NCI-H524 (cell line): ENCODE measurements at regions not wholly inside any gene's neighbourhood (a gene's known extent, or its start where the extent isn't known, plus 50 kb on each side); places are given as distances from the start of the nearest gene placed in this dataset.
"Not testable (repeated sequence)": the region's sequence is repeated elsewhere in the genome, so short reads cannot be mapped to it uniquely, and the experiment has no call there.

ENCODE experiments used
- DNase-seq, 2 experiments: peaks; one replicate each; lab custom pipeline; 2025; lab: John Stamatoyannopoulos, UW

DNA sequence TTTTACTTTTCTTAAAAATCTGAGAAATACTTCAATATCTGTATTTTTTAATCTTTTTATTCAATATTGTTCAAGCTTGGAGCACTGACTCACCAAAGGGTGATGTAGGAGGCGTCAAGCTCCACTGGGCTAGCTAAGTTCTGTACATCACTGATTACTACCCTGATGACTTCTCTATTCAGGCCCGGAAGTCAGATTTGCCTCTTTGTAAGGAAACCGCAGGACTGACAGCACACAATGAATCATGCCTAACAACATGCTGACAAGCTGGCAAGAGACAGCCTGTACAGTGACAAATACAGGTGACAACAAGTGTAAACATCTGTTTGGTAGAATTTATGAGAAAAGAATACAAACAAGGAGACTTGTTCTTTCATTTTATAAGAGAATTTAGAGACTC lies 627.9 kb upstream of the RORB start:
- DNase-seq: no peak

- DNase-seq: no peak
Observed at GRCh38 chr9:73871636-73872035, 625.5 kb upstream of the RORB start.

DNA sequence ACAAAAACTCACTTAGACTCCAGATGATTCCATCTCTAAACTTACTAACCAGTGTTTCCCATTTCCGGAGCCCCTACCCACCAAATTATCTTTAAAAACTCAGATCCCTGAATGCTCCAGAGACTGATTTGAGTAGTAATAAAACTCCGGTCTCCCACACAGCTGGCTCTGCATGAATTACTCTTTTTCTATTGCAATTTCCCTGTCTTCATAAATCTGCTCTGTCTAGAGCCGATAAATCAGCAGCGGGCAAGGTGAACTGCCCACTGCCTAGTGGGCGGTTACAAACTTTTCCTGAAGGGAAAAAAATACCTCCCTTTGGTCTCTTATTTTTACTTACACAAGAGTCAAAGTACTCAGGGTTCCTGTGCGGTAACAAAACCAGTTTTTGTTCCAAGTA lies 624.4 kb upstream of the RORB start:
- DNase-seq: no peak

DNA sequence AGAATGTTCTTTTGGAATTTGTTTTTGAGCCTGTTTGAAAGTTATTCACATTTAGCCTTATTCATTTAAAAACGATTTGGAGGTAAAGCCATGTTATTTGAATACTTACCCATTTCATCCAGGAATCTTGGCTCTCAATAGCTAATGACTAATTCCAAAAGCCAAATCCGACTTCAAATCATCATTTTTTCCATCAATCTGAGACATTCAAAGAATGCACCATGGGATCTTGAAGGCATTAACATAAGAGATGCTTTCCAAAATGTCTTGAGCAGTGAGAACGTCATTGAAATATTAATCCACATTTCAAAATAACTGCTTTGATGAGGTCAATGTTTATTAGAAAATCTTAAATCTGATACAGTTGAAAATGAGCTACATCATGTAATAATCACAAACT lies 617.0 kb upstream of the RORB start:
- DNase-seq: no peak

- no peak for DNase-seq
Observed at GRCh38 chr9:73889023-73889422, 608.1 kb upstream of the RORB start.

GRCh38 chr9:73890685-73891277 lies 606.4 kb upstream of the RORB start:
- no peak for DNase-seq

DNA sequence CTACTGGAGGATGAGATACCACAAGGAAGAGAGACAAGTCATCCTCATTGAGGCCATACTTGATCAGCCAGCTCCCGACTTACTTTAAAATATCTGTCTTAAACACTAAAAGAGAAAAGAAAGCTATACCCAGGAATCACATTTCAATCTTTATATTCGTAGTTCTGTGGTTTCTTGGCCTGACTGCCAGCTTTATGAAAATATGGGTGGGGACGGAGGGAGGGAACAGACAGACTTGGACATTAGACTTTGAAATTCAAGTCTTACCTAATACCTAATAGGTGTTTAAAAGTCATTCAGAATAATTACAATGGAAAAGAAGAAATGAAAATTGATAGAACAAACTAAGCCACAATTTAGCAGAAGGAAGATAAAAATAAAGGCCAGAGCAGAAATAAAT lies 604.8 kb upstream of the RORB start:
- DNase-seq: no peak

- no peak for DNase-seq
Observed at GRCh38 chr9:73893230-73893629, 603.9 kb upstream of the RORB start.

DNA sequence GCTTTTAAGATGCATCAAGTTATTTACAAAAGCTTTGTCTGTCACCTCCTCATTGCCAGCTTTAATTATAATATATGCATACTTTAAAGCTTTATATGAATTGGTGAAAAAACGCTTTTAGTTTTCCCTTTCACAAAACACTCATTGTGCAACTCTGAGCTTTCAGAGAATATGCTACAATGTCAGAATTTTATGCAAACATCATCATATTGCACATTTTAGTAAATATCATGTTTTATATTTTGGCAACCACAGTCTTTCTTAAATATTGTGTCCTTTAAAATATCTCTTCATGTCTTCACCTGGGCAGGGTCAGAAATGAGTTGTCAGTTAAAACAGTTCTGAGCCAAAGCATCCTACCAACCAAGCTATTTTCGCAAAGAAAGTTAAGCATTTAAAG lies 601.1 kb upstream of the RORB start:
- DNase-seq: no peak

GRCh38 chr9:73906671-73907070 lies 590.5 kb upstream of the RORB start:
- no peak for DNase-seq

- no peak for DNase-seq
Observed at GRCh38 chr9:73911804-73912203, 585.3 kb upstream of the RORB start.

- DNase-seq: peak in 1 of 2 experiments; percentile 9
Observed at GRCh38 chr9:73916016-73916673, 581.0 kb upstream of the RORB start.

GRCh38 chr9:73919712-73920111 lies 577.4 kb upstream of the RORB start:
- DNase-seq: no peak

DNA sequence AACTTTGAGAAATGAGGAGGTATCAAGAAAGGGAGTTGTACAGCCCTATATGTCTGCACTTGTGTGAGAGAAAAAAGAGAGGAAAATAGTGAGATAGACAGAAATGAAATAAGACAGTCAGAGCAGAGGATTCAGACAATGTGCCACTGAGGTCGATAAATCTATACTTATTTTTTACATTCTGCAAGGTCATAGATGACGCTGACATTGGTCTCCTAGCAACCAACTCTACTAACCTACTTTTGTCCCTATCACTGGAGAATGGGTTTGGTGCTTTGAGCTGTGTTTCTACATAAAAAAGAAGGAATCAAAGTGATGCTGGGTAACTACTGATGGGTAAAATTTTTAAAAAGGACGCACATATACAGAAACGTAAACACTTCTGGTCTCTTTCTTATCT lies 573.3 kb upstream of the RORB start:
- no peak for DNase-seq

- no peak for DNase-seq
Observed at GRCh38 chr9:73951147-73951546, 546.0 kb upstream of the RORB start.

GRCh38 chr9:73962792-73963191 lies 534.3 kb upstream of the RORB start:
- DNase-seq: no peak

DNA sequence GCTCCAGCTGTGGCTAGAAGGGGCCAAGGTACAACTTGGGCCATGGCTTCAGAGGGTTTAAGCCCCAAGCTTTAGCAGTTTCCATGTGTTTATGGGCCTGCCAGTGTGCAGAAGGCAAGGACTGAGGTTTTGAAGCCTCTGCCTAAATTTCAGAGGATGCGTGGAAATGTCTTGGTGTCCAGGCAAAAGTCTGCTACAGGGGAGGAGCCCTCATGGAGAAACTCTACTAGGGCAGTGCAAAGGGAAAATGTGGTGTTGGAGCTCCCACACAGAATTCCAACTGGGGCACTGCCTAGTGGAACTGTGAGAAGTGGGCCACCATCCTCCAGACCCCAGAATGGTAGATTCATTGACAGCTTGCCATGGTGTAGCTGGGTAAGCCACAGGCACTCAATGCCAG lies 527.2 kb upstream of the RORB start:
- no peak for DNase-seq

DNA sequence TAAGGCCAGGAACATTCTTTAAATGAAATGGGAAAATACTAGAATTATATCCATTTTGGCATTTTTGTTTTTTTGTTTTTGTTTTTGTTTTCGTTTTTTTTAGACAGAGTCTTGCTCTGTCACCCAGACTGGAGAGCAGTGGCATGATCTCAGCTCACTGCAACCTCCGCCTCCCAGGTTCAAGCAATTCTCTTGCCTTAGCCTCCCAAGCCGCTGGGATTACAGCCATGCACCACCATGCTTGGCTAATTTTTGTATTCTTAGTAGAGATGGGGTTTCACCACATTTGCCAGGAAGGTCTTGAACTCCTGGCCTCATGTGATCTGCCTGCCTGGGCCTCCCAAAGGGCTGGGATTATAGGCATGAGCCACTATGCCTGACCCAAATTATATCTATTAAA lies 520.7 kb upstream of the RORB start:
- not testable (repeated sequence) for DNase-seq

DNA sequence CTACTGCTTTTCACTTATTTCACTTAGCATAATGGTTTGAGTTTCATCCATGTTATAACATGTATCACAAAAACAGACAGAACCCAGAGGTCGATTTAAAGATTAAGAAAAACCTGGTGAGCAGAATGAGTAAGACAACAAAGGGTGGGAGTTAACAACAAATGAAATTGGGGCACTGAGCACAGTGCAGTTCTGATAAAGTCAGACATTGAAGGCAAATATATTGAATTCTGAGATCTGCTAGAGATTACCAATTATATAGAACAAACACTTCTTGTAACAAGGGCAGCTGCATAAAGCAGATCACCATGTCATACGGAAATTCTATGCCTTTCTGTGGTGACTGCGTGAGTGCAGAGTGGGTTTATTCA lies 517.3 kb upstream of the RORB start:
- no peak for DNase-seq

GRCh38 chr9:73980754-73981153 lies 516.4 kb upstream of the RORB start:
- no peak for DNase-seq

GRCh38 chr9:73981405-73981804 lies 515.7 kb upstream of the RORB start:
- no peak for DNase-seq

- DNase-seq: no peak
Observed at GRCh38 chr9:73995836-73996235, 501.3 kb upstream of the RORB start.

DNA sequence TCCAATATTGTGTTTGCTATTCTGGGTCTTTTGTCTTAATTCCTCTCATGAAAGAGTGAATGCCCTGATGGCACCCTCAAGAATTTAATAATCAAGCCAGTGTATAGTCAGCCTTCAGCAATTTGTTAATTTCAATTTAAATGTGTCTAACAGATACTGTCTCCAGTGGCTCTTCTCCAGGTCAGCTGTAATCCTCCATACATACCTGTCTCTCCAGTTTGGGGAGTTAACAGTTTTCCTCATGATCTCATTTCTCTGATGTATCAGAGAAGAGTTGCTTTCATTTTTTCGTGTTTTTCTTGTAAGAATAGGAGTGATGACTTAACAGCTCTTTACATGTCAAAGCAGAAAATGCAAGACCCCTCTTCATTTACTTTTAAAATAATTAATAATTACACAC lies 500.3 kb upstream of the RORB start:
- DNase-seq: no peak

GRCh38 chr9:74001382-74001781 lies 495.8 kb upstream of the RORB start:
- DNase-seq: no peak
